ENCODE measurements at regions not wholly inside any gene's neighbourhood (a gene's known extent, or its start where the extent isn't known, plus 50 kb on each side); places are given as distances from the start of the nearest gene placed in this dataset.

DNA sequence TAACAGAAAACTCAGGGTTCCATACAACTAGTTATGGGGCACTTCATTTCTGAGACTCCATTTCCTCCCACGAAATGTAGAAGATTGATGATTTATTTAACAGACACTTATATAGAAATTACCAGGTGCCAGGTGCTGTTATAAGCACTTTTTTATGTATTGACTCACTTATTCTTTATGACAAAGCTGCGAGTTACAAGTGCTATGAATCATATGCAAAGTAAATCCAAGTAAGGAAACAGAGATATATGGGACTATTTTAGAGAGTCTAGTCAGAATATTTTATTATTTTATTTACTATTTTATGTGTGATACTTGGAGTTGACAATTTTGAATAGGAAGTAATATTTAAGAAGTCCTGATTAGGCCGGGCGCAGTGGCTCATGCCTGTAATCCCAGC lies 822.8 kb upstream of the C9orf72 start:
- TF ChIP-seq, protein P1, sequence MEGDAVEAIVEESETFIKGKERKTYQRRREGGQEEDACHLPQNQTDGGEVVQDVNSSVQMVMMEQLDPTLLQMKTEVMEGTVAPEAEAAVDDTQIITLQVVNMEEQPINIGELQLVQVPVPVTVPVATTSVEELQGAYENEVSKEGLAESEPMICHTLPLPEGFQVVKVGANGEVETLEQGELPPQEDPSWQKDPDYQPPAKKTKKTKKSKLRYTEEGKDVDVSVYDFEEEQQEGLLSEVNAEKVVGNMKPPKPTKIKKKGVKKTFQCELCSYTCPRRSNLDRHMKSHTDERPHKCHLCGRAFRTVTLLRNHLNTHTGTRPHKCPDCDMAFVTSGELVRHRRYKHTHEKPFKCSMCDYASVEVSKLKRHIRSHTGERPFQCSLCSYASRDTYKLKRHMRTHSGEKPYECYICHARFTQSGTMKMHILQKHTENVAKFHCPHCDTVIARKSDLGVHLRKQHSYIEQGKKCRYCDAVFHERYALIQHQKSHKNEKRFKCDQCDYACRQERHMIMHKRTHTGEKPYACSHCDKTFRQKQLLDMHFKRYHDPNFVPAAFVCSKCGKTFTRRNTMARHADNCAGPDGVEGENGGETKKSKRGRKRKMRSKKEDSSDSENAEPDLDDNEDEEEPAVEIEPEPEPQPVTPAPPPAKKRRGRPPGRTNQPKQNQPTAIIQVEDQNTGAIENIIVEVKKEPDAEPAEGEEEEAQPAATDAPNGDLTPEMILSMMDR (IDR thresholded peaks at IDR 0.05; ENCODE audit: low read depth, low read length): no peak
- DNase-seq (ENCODE audit: extremely low read depth, low read depth): no peak

DNA sequence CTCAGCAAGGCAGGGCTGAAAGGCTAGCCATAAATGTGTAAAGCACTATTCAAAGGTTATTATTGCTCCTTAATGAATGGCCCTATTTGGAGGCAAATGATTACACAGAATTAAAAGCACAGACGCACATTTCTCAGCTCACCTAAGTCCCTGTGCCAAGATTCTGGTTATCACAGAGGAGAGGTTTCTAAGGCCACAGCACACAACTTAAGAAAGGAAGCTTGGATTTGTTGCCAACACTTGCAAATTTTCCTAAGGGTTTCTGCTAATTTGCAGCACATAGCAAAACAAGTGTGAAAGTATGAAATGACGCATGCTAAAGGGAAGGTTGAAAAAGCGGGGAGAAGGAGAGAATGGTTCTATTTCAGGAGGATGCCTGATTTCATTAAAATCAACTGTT lies 834.1 kb upstream of the C9orf72 start:
- TF ChIP-seq, protein P1 (IDR thresholded peaks at IDR 0.05; ENCODE audit: low read depth, low read length): no peak

DNA sequence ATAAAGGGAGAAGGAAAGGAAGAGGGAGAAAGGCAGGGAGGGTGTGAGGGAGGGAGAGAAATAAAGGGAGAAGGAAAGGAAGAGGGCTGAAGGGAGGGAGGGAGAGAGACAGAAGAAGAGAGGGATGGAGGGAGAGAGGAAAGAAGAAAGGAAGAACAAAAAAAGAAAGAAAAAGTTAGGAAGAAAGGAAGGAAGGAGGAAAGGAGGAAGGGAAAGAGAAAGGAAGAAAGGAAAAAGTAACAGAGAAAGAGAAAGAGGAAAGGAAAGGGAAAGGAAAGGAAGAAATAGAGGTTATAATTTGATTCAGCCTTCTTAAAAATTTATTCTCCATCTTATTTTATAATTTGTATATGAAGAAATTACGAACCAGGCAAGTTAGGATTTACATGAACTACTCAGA lies 836.6 kb upstream of the C9orf72 start:
- TF ChIP-seq, protein P1 (IDR thresholded peaks at IDR 0.05; ENCODE audit: low read depth, low read length): no peak
- DNase-seq (ENCODE audit: extremely low read depth, low read depth): no peak

More for the DNA sequence above, 834.1 kb upstream of the C9orf72 start:
- no peak for DNase-seq (ENCODE audit: extremely low read depth, low read depth)

GRCh38 chr9:28410411-28410810 lies 837.1 kb upstream of the C9orf72 start:
- DNase-seq (ENCODE audit: extremely low read depth, low read depth): no peak

GRCh38 chr9:28413471-28413870 lies 840.2 kb upstream of the C9orf72 start:
- TF ChIP-seq, protein P1 (IDR thresholded peaks at IDR 0.05; ENCODE audit: low read depth, low read length): no peak
- DNase-seq (ENCODE audit: extremely low read depth, low read depth): no peak

More at GRCh38 chr9:28410411-28410810, 837.1 kb upstream of the C9orf72 start:
- TF ChIP-seq, protein P1 (IDR thresholded peaks at IDR 0.05; ENCODE audit: low read depth, low read length): no peak

- TF ChIP-seq, protein P1 (IDR thresholded peaks at IDR 0.05; ENCODE audit: low read depth, low read length): no peak
- no peak for DNase-seq (ENCODE audit: extremely low read depth, low read depth)
These were observed 850.0 kb upstream of the C9orf72 start for GRCh38 chr9:28423255-28423654.

DNA sequence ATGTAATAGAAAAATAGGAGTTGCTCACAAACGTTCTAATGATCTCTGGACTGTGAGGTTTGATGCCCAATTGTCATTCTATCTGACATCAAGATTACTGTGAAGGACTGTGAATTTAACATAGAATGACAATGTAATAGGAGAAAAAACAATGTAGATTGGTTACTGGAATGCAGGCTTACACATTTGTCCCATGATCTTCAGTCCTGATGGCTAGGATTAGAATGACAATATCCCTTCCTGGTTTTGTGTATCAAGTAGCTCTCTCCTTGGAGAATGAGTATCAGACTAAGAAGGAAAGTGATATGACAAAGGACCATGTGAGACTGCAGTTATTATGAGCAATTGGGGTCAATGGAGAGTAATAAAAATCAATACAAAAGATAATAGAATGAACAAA lies 862.2 kb upstream of the C9orf72 start:
- TF ChIP-seq, protein P1 (IDR thresholded peaks at IDR 0.05; ENCODE audit: low read depth, low read length): no peak
- DNase-seq (ENCODE audit: extremely low read depth, low read depth): no peak

All from AG09319 (cell line).